Stimulated activated CD4-positive, alpha-beta T cell treated with anti-CD3 and anti-CD28 coated beads, TNF-alpha, amount 100 ng/mL, for 48 hours (primary cell): ENCODE measurements at regions not wholly inside any gene's neighbourhood (a gene's known extent, or its start where the extent isn't known, plus 50 kb on each side); places are given as distances from the start of the nearest gene placed in this dataset.

Experiments used
- DNase-seq, 3 donors: peaks; one replicate each; pipeline ENCODE4 v3.0.0-alpha.2; 2020; ENCODE audit warnings: low read depth in 3 of 3

- DNase-seq, result no peak
Measured at GRCh38 chr2:176729706-176730569, 460.7 kb downstream of the MTX2 start.

GRCh38 chr2:176732780-176733179, 463.5 kb downstream of the MTX2 start:
- no peak for DNase-seq

DNA sequence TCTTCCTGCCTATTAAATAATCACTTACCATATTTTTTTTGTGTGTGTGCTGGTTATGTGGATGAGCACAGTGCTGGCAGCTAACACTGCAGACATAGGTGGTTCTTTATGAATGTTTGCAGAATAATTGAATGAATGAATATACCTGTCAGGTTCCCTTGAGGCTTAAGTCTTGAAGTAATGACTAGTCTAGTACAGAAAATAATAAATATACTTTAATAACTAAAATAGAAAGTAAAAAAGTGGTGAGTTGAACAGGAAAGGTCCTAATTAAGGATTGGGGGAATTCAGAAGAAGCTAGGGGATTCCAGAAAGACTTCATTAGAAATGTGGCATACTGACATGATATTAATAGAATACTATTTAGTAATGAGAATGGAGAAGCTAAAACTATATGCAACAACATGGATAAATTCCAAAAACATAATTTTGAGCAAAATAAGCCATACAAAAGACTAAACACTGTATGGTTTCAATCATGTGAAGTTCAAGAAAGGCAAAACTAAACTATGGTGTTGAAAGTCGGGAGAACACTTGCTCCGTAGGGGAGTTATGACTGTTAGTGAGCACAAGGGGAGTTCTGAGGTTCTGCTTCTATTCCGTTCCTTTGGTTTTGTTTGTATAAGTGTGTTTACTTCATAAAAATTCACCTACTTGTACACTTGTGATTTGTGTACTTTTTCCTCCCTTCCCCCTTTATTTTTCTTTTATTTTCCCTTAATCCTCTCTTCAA, 464.6 kb downstream of the MTX2 start:
- DNase-seq, result no peak

DNA sequence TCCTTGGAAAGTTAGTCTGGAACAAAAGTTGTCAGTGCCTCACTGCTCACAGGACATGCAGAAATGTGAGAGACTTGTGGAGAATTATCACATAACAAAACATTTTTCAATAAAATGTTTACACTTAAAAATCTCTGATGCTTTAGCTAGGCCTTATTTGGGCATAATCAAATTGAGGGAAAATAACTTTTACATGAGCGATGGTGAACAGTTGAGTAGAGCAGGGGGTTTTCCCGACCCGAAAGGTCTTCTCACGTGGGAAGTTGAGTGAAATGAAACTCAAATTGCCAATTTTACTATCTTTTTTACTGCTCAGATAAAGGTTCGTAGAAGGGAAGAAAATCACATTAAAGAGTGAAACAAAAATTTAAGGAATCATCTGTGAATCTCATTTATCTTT, 465.6 kb downstream of the MTX2 start:
- DNase-seq, result no peak

DNA sequence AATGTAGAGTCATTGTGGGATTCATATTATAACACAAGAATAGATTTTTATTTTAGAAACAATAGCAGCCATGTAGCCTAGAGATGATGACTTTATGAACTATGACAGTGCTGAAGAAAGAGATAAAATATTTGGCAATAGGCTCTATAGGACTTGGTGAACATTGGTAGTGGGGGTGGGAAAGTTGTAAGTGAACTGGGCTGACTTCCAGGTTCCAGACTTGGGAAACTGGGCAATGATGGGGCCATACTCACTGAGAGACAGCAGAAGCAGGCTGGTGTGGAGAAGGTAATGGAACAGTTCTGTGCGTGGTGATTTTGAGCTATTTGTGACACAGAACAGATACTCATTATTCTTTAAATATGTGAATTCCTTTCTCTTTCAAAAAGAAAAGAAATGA, 470.3 kb upstream of the HNRNPA3 start:
- DNase-seq, result no peak

DNA sequence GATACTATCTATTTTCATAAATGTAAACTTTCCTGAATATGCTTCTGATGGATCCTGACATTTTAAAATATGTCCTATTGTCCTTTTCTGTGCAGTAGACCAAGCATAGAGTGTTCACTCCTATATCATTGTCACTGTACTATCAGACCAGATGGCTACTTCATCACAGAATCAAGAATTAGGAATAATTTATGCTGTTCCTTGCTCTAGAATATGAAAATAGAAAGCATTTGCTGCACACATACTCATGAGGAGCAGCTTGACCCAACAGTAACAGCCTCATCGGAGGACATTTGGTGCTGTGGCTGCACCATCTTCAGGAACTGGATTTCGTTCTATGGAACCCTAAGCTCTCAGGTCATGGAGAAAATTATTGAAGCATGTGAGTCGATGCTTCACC, 468.9 kb upstream of the HNRNPA3 start:
- no peak for DNase-seq

GRCh38 chr2:176744146-176744545, 468.4 kb upstream of the HNRNPA3 start:
- no peak for DNase-seq

DNA sequence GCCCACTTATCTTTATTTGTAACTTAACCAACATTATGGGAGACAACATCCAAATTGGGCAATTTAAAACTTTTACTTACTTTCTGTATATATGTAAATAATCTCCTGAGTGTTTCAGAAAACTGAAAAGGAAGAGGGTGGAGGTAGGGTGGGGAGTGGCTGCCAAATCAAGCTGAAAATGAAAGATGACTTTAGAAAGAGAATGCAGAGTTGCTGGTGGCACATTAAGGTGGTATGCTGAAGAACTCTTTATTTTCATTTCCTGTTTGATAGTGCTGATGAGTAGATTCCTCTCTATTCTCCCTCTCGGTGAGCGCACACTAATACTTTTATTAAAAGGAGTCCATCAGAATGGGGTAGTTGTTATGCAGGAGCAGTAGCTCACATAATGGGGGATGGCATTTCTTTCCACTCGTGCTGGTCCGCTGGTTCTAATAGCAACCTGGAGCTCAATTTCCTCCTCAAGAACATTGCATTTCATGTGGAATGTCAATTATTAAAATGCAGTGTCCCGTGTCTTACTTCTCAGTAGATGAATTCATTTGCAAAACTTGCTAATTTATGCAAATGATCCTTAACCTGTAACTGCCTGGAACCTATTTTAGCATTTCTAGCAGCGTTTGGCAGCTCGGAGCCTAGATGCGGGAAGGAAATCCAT, 466.9 kb upstream of the HNRNPA3 start:
- no peak for DNase-seq

- no peak for DNase-seq
Measured at GRCh38 chr2:176746411-176746810, 466.2 kb upstream of the HNRNPA3 start.

- DNase-seq, result no peak
Measured at GRCh38 chr2:176747506-176747905, 465.1 kb upstream of the HNRNPA3 start.

GRCh38 chr2:176747928-176748327, 464.7 kb upstream of the HNRNPA3 start:
- no peak for DNase-seq

- DNase-seq, result no peak
Measured at GRCh38 chr2:176748662-176749061, 463.9 kb upstream of the HNRNPA3 start.

DNA sequence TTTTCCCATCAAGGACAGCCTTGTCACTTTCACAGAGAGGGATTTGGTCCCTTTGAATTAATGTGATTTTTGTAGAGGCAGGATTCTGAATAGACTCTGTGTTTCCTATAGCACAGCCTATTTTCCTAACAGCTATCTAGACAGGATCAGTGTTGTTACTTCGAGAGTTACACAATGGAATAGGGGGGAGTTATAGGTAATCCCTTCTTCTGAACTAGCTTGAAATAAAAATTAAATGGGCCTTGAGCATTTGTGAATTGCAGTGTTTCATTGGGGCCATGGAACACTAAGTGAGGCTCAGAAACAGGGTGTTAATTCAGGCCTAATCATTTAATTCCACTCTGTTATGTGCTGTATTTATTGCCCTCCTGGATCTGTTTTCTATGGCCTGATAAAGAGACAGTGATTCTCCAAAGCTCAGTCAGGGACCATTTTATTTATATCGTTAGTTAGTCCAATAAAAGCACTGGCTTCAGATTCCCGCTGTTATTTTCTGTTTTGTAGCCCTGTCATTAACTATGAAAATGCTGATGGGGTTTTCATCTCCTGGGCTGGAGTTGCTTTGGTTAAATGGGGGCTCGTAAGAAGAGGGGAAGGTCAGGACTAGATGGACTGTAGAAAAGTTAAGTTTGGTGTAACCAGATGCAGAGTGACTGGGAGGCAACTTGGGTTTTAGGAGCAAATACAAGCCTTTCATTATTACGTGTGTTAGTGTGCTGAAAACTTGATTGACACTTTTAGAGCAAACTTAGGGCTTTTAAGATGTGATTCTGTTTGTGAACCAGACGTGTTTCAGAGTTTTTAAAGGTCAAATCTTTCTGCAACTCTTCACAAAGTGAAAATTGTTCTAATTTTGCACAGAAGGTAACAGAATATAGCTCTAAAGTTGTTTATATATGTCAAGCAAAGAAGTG, 461.0 kb upstream of the HNRNPA3 start:
- no peak for DNase-seq

DNA sequence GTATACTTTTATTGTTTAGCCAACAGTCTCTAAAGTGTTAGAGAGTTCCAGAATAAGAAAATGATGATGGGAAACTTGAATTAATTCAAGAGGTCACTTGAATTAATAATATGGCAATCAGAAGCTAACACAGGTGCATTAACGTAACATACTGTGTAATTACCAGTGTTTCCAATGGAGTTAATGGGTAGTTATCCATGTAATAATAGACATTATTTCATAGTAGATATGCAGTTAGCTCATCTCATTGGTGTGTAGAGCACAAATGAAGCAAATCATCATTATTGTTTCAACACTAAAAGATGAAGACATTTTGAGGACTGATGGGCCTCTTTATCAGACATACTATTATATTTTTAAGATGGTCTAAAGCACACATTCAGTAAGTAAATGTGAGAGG, 460.3 kb upstream of the HNRNPA3 start:
- DNase-seq, result no peak

DNA sequence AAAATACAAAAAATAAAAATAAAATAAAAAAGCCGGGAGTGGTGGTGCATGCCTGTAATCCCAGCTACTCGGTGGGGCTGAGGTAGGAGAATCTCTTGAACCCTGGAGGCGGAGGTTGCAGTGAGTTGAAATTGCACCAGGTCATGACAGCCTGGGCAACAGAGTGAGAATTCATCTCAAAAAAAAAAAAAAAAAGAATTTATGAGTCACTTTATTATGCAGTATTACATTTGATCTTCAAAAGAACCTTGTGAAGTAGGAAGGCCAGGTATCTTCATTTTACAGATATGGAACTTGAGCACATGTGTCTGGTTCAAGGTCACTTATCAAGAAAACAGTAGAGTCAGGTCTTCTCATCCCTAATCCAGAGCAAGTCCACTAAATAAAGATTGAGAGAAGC, 459.4 kb upstream of the HNRNPA3 start:
- no peak for DNase-seq

GRCh38 chr2:176753752-176754474, 458.7 kb upstream of the HNRNPA3 start:
- DNase-seq, result no peak

- DNase-seq, result no peak
Measured at GRCh38 chr2:176755537-176756135, 457.0 kb upstream of the HNRNPA3 start.

- DNase-seq, result no peak
Measured at GRCh38 chr2:176758426-176758825, 454.2 kb upstream of the HNRNPA3 start.

GRCh38 chr2:176760439-176760838, 452.2 kb upstream of the HNRNPA3 start:
- DNase-seq, result no peak

DNA sequence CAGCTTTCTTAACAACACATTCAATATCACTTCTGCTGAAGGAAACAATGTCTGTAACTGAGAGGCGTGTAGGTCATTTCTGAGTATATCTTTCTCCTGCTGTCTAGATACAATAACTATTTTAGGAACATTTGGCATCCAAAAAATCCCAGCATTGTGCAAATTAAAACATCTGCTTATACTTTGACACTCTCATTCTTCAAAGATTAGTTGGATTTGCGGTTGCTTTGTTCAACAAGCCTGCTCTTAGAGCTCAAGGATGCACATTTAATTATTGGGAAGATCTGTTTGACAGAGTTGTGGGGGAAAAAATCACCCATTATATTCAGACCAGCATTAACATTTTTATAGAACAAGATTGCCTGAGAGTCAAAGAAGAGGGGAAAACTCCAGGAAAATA, 449.5 kb upstream of the HNRNPA3 start:
- no peak for DNase-seq
